PC-9 (cell line): ENCODE measurements at regions not wholly inside any gene's neighbourhood (a gene's known extent, or its start where the extent isn't known, plus 50 kb on each side); places are given as distances from the start of the nearest gene placed in this dataset.

Experiments used
- BruUV-seq: library from RNA; stranded (reverse); fragments of 400-500 nt; replicated peaks from 2 replicates; lab custom pipeline; 2021; lab: Mats Ljungman, UMichigan
- CTCF ChIA-PET: fragments of 300-600 bp; sonication (Branson Sonifier 250); formaldehyde crosslinking; loops from one replicate; lab custom pipeline; 2022; ENCODE audit warnings: antibody characterized with exemption; lab: Charles Lee
- POLR2A ChIA-PET: fragments of 300-600 bp; sonication (Branson Sonifier 250); formaldehyde crosslinking; loops from one replicate; lab custom pipeline; 2022; ENCODE audit warnings: antibody characterized with exemption; ENCODE audit not compliant: unreplicated experiment; lab: Charles Lee
- DNase-seq, 2 experiments: peaks; one replicate each; pipeline versions ENCODE4 v3.0.0 to v3.0.0-alpha.2; 2015 to 2022; ENCODE audit warnings: mixed read lengths in 1 of 2
- H2AFZ ChIP-seq: fragments of 200-600 bp; sonication (generic); 2 replicates; pipeline ENCODE4 v1.8.1; 2017; ENCODE audit warnings: antibody characterized with exemption
- H3F3A ChIP-seq: fragments of 200-600 bp; sonication (generic); 2 replicates; pipeline ENCODE4 v1.8.1; 2017; ENCODE audit warnings: antibody characterized with exemption, mild to moderate bottlenecking, low read depth; ENCODE audit not compliant: insufficient read depth
- H3K27ac ChIP-seq: fragments of 200-600 bp; sonication (generic); 2 replicates; pipeline ENCODE4 v1.6.1; 2016; ENCODE audit warnings: mixed run types
- H3K27me3 ChIP-seq: fragments of 200-600 bp; sonication (generic); 2 replicates; pipeline ENCODE4 v1.6.1; 2016; ENCODE audit warnings: low read depth, mixed run types; ENCODE audit not compliant: insufficient read depth
- H3K36me3 ChIP-seq: fragments of 200-600 bp; sonication (generic); 2 replicates; pipeline ENCODE4 v1.6.1; 2016; ENCODE audit warnings: low read depth, mixed run types
- H3K4me1 ChIP-seq: fragments of 200-600 bp; sonication (generic); replicated peaks from 2 replicates; pipeline ENCODE4 v1.6.1; 2016; ENCODE audit warnings: mixed run types; ENCODE audit not compliant: insufficient read depth
- H3K4me2 ChIP-seq: fragments of 200-600 bp; sonication (generic); 2 replicates; pipeline ENCODE4 v1.6.1; 2017; ENCODE audit warnings: mixed run types
- H3K4me3 ChIP-seq: fragments of 200-600 bp; sonication (generic); 2 replicates; pipeline ENCODE4 v1.6.1; 2016; ENCODE audit warnings: mixed run types
- H3K79me2 ChIP-seq: fragments of 200-600 bp; sonication (generic); 2 replicates; pipeline ENCODE4 v1.6.1; 2017; ENCODE audit warnings: low read depth, mixed run types
- H3K9me2 ChIP-seq: fragments of 200-600 bp; sonication (generic); 2 replicates; pipeline ENCODE4 v1.8.1; 2017; ENCODE audit warnings: mild to moderate bottlenecking; ENCODE audit not compliant: insufficient read depth
- H3K9me3 ChIP-seq: fragments of 200-600 bp; sonication (generic); 2 replicates; pipeline ENCODE4 v1.8.1; 2016; ENCODE audit warnings: low read depth; ENCODE audit not compliant: insufficient read depth
- H4K20me1 ChIP-seq: fragments of 200-600 bp; sonication (generic); 2 replicates; pipeline ENCODE4 v1.8.1; 2017; ENCODE audit not compliant: insufficient read depth
- CTCF ChIP-seq: fragments of 200-600 bp; sonication (generic); conservative IDR thresholded peaks from 2 replicates; pipeline ENCODE4 v1.6.1; 2017; ENCODE audit warnings: mixed run types, antibody characterized with exemption, mild to moderate bottlenecking, moderate library complexity
- EZH2 ChIP-seq: fragments of 200-600 bp; sonication (generic); IDR thresholded peaks from 2 replicates; pipeline ENCODE4 v1.8.0; 2017; ENCODE audit warnings: antibody characterized with exemption, low read depth
- intact Hi-C: fragments of 100-400 bp; cut with micrococcal nuclease; formaldehyde crosslinking; loops from one replicate; pipeline ENCODE4 v1.10.0; 2022; ENCODE audit not compliant: unreplicated experiment

GRCh38 chr2:201968476-201968875 lies 65.2 kb upstream of the FZD7 start:
- H3K9me3 ChIP-seq, result no peaks in the 10 kb centered on the region
- CTCF ChIA-PET, result no interaction called here
- no peaks in the 10 kb centered on the region for H3K27me3 ChIP-seq
- no peak overlapping the region for H3K27ac ChIP-seq
- H3K4me3 ChIP-seq, result no peak overlapping the region
- H3K79me2 ChIP-seq, result no peaks in the 10 kb centered on the region
- DNase-seq, result no peak
- no peaks in the 10 kb centered on the region for H3K36me3 ChIP-seq
- no TSS peak for BruUV-seq
- no peak overlapping the region for H3K4me2 ChIP-seq
- no peaks in the 10 kb centered on the region for H3K4me1 ChIP-seq
- no peak overlapping the region for H2AFZ ChIP-seq
- TF ChIP-seq CTCF (no peak), EZH2 (no peak)
- intact Hi-C loops, result no loop called here
- no peaks in the 10 kb centered on the region for H4K20me1 ChIP-seq
- H3K9me2 ChIP-seq, result no peaks in the 10 kb centered on the region
- POLR2A ChIA-PET, result no interaction called here
- H3F3A ChIP-seq, result no peaks in the 10 kb centered on the region

GRCh38 chr2:201969241-201969937 lies 64.3 kb upstream of the FZD7 start:
- TF ChIP-seq EZH2, result no peak
- no peak for TF ChIP-seq CTCF
- Histone ChIP-seq H3K79me2 (no peaks in the 10 kb centered on the region), H3K9me3 (no peaks in the 10 kb centered on the region), H2AFZ (no peak overlapping the region), H3K4me3 (no peak overlapping the region), H3K9me2 (no peaks in the 10 kb centered on the region), H3K27ac (no peak overlapping the region), H3K27me3 (no peaks in the 10 kb centered on the region), H3K4me1 (no peaks in the 10 kb centered on the region), H3F3A (no peaks in the 10 kb centered on the region), H4K20me1 (no peaks in the 10 kb centered on the region), H3K4me2 (no peak overlapping the region), H3K36me3 (no peaks in the 10 kb centered on the region)
- DNase-seq, result no peak
- no TSS peak for BruUV-seq
- intact Hi-C loops, result no loop called here
- POLR2A ChIA-PET, result no interaction called here
- CTCF ChIA-PET, result no interaction called here

GRCh38 chr2:201969938-201970785 lies 63.5 kb upstream of the FZD7 start:
- H2AFZ ChIP-seq, result no peak overlapping the region
- intact Hi-C loops, result no loop called here

More at GRCh38 chr2:201969938-201970785, 63.5 kb upstream of the FZD7 start:
- Histone ChIP-seq H3K9me2 (no peaks in the 10 kb centered on the region), H3K4me1 (no peaks in the 10 kb centered on the region), H3K9me3 (no peaks in the 10 kb centered on the region), H3K27ac (no peak overlapping the region), H3K27me3 (no peaks in the 10 kb centered on the region), H3K79me2 (no peaks in the 10 kb centered on the region), H3K4me2 (no peak overlapping the region), H3K4me3 (no peak overlapping the region), H4K20me1 (no peaks in the 10 kb centered on the region), H3F3A (no peaks in the 10 kb centered on the region), H3K36me3 (no peaks in the 10 kb centered on the region)
- TF ChIP-seq CTCF (no peak), EZH2 (no peak)
- ChIA-PET POLR2A (no interaction called here), CTCF (no interaction called here)
- DNase-seq, result no peak
- no TSS peak for BruUV-seq
